GM23248 (cell line): ENCODE measurements at regions not wholly inside any gene's neighbourhood (a gene's known extent, or its start where the extent isn't known, plus 50 kb on each side); places are given as distances from the start of the nearest gene placed in this dataset.
"Not testable (repeated sequence)": the region's sequence is repeated elsewhere in the genome, so short reads cannot be mapped to it uniquely, and the experiment has no call there.

ENCODE experiments used
- EZH2 ChIP-seq: fragments of 200-600 bp; sonication (generic); IDR thresholded peaks from 2 replicates; pipeline ENCODE4 v1.6.1; 2018; ENCODE audit warnings: antibody characterized with exemption, mild to moderate bottlenecking; ENCODE audit not compliant: insufficient read depth, poor library complexity, severe bottlenecking
- EZH2phosphoT487 ChIP-seq: fragments of 200-600 bp; sonication (generic); IDR thresholded peaks from 2 replicates; pipeline ENCODE4 v1.6.1; 2018; ENCODE audit warnings: antibody characterized with exemption, moderate library complexity, mild to moderate bottlenecking, low read depth; ENCODE audit not compliant: insufficient read depth

- TF ChIP-seq EZH2, EZH2phosphoT487: not testable (repeated sequence)
Observed at GRCh38 chr6:169098651-169099050, 155.0 kb downstream of the THBS2 start.
